Gastrocnemius medialis (tissue), 4 donors: ENCODE measurements at regions not wholly inside any gene's neighbourhood (a gene's known extent, or its start where the extent isn't known, plus 50 kb on each side); places are given as distances from the start of the nearest gene placed in this dataset.

ENCODE experiments used
- POLR2A ChIP-seq, 2 donors: fragments of 450-650 bp; IDR thresholded peaks; one replicate each; pipeline ENCODE4 v1.6.1; 2017; ENCODE audit warnings: antibody characterized with exemption in 2 of 2, mild to moderate bottlenecking in 2 of 2, moderate library complexity in 2 of 2
- TF ChIP-seq, protein P1 (sequence below), 5 experiments: fragments of 450-650 bp in 3 of 5; fragments of 200-600 bp in 2 of 5; sonication (generic) in 2 of 5; IDR thresholded peaks in 4 of 5; conservative IDR thresholded peaks in 1 of 5; 1 replicate in 4 of 5; 2 replicates in 1 of 5; pipeline ENCODE4 v1.5.1; 2016 to 2019; ENCODE audit warnings: antibody characterized with exemption in 5 of 5, mild to moderate bottlenecking in 3 of 5, moderate library complexity in 3 of 5

- TF ChIP-seq, protein P1, sequence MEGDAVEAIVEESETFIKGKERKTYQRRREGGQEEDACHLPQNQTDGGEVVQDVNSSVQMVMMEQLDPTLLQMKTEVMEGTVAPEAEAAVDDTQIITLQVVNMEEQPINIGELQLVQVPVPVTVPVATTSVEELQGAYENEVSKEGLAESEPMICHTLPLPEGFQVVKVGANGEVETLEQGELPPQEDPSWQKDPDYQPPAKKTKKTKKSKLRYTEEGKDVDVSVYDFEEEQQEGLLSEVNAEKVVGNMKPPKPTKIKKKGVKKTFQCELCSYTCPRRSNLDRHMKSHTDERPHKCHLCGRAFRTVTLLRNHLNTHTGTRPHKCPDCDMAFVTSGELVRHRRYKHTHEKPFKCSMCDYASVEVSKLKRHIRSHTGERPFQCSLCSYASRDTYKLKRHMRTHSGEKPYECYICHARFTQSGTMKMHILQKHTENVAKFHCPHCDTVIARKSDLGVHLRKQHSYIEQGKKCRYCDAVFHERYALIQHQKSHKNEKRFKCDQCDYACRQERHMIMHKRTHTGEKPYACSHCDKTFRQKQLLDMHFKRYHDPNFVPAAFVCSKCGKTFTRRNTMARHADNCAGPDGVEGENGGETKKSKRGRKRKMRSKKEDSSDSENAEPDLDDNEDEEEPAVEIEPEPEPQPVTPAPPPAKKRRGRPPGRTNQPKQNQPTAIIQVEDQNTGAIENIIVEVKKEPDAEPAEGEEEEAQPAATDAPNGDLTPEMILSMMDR (IDR thresholded peaks at IDR 0.05 in 4 of 5, conservative IDR thresholded peaks at IDR 0.05 in 1 of 5): no peak
- TF ChIP-seq POLR2A (IDR thresholded peaks at IDR 0.05): no peak
Observed at GRCh38 chr2:60605866-60606265, 52.4 kb upstream of the BCL11A start.
